RPMI8226 (cell line): ENCODE measurements at regions not wholly inside any gene's neighbourhood (a gene's known extent, or its start where the extent isn't known, plus 50 kb on each side); places are given as distances from the start of the nearest gene placed in this dataset.
"Not testable (repeated sequence)": the region's sequence is repeated elsewhere in the genome, so short reads cannot be mapped to it uniquely, and the experiment has no call there.

Source experiments
- DNase-seq: peaks from one replicate; pipeline ENCODE4 v3.0.0-alpha.2; 2015

- no peak for DNase-seq
Measured at GRCh38 chrX:106220177-106220576, 52.1 kb downstream of the PWWP3B start.

GRCh38 chrX:106243376-106243775 is 75.3 kb downstream of the PWWP3B start:
- no peak for DNase-seq

GRCh38 chrX:106246511-106246910 is 78.4 kb downstream of the PWWP3B start:
- no peak for DNase-seq

- no peak for DNase-seq
Measured at GRCh38 chrX:106247162-106247561, 79.1 kb downstream of the PWWP3B start.

GRCh38 chrX:106249706-106250379 is 81.7 kb downstream of the PWWP3B start:
- no peak for DNase-seq

GRCh38 chrX:106263817-106264216 is 95.7 kb downstream of the PWWP3B start:
- no peak for DNase-seq

GRCh38 chrX:106273947-106274587 is 106.0 kb downstream of the PWWP3B start:
- not testable (repeated sequence) for DNase-seq

- not testable (repeated sequence) for DNase-seq
Measured at GRCh38 chrX:106275172-106275571, 107.1 kb downstream of the PWWP3B start.

GRCh38 chrX:106278951-106279350 is 110.8 kb downstream of the PWWP3B start:
- no peak for DNase-seq

GRCh38 chrX:106281383-106281782 is 113.3 kb downstream of the PWWP3B start:
- no peak for DNase-seq

- DNase-seq: no peak
Measured at GRCh38 chrX:106283841-106284240, 115.7 kb downstream of the PWWP3B start.

- no peak for DNase-seq
Measured at GRCh38 chrX:106284431-106285025, 116.4 kb downstream of the PWWP3B start.

GRCh38 chrX:106286053-106286650 is 118.0 kb downstream of the PWWP3B start:
- no peak for DNase-seq

- not testable (repeated sequence) for DNase-seq
Measured at GRCh38 chrX:106290778-106291177, 122.7 kb downstream of the PWWP3B start.

GRCh38 chrX:106291779-106292390 is 123.8 kb downstream of the PWWP3B start:
- not testable (repeated sequence) for DNase-seq

GRCh38 chrX:106300239-106300638 is 132.1 kb downstream of the PWWP3B start:
- DNase-seq: no peak

- DNase-seq: no peak
Measured at GRCh38 chrX:106300656-106301055, 132.6 kb downstream of the PWWP3B start.

- no peak for DNase-seq
Measured at GRCh38 chrX:106302304-106302703, 134.2 kb downstream of the PWWP3B start.

- DNase-seq: no peak
Measured at GRCh38 chrX:106306391-106306947, 138.4 kb downstream of the PWWP3B start.

- no peak for DNase-seq
Measured at GRCh38 chrX:106323357-106323756, 155.3 kb downstream of the PWWP3B start.

GRCh38 chrX:106331606-106332005 is 163.5 kb downstream of the PWWP3B start:
- DNase-seq: no peak

GRCh38 chrX:106341823-106342222 is 173.7 kb downstream of the PWWP3B start:
- DNase-seq: no peak

- DNase-seq: no peak
Measured at GRCh38 chrX:106356580-106356979, 188.5 kb downstream of the PWWP3B start.
